GM18511 (cell line): ENCODE measurements at regions not wholly inside any gene's neighbourhood (a gene's known extent, or its start where the extent isn't known, plus 50 kb on each side); places are given as distances from the start of the nearest gene placed in this dataset.

Experiments used
- ATAC-seq: cut with Tn5 transposase; IDR thresholded peaks from one replicate; pipeline ENCODE4 v1.9.1; 2021; ENCODE audit warnings: mild to moderate bottlenecking, moderate library complexity; ENCODE audit not compliant: unreplicated experiment

GRCh38 chr10:78357141-78358063 is 323.7 kb downstream of the RPS24 start:
- no peak for ATAC-seq

GRCh38 chr10:78358351-78358750 is 324.7 kb downstream of the RPS24 start:
- ATAC-seq = no peak

GRCh38 chr10:78358982-78359381 is 325.3 kb downstream of the RPS24 start:
- ATAC-seq = no peak

- ATAC-seq = no peak
These were observed 326.0 kb downstream of the RPS24 start for GRCh38 chr10:78359640-78360091.

- no peak for ATAC-seq
These were observed 326.6 kb downstream of the RPS24 start for GRCh38 chr10:78360284-78360683.

GRCh38 chr10:78361031-78361430 is 327.4 kb downstream of the RPS24 start:
- ATAC-seq = no peak

GRCh38 chr10:78362406-78363022 is 328.9 kb downstream of the RPS24 start:
- no peak for ATAC-seq

GRCh38 chr10:78363190-78363589 is 329.5 kb downstream of the RPS24 start:
- no peak for ATAC-seq

GRCh38 chr10:78365694-78366093 is 332.0 kb downstream of the RPS24 start:
- no peak for ATAC-seq

GRCh38 chr10:78366663-78367411 is 333.2 kb downstream of the RPS24 start:
- no peak for ATAC-seq

GRCh38 chr10:78367751-78368150 is 334.1 kb downstream of the RPS24 start:
- no peak for ATAC-seq

GRCh38 chr10:78371136-78371535 is 337.5 kb downstream of the RPS24 start:
- ATAC-seq = no peak

GRCh38 chr10:78372806-78373205 is 339.1 kb downstream of the RPS24 start:
- ATAC-seq = no peak

GRCh38 chr10:78374331-78375028 is 340.8 kb downstream of the RPS24 start:
- ATAC-seq = no peak

- no peak for ATAC-seq
These were observed 342.5 kb downstream of the RPS24 start for GRCh38 chr10:78375854-78376785.

GRCh38 chr10:78377356-78377755 is 343.7 kb downstream of the RPS24 start:
- no peak for ATAC-seq

GRCh38 chr10:78378192-78378591 is 344.5 kb downstream of the RPS24 start:
- ATAC-seq = no peak

GRCh38 chr10:78381107-78381506 is 347.4 kb downstream of the RPS24 start:
- no peak for ATAC-seq

- ATAC-seq = no peak
These were observed 348.4 kb downstream of the RPS24 start for GRCh38 chr10:78382047-78382446.

- ATAC-seq = no peak
These were observed 349.1 kb downstream of the RPS24 start for GRCh38 chr10:78382772-78383171.
